KMS-11 (cell line): ENCODE measurements at regions not wholly inside any gene's neighbourhood (a gene's known extent, or its start where the extent isn't known, plus 50 kb on each side); places are given as distances from the start of the nearest gene placed in this dataset.

Experiments
- H2AFZ ChIP-seq: fragments of 200-600 bp; sonication (generic); 2 replicates; pipeline ENCODE4 v1.6.1; 2016; ENCODE audit warnings: antibody characterized with exemption, mixed run types, low read depth
- H3K27ac ChIP-seq: fragments of 200-600 bp; sonication (generic); 2 replicates; pipeline ENCODE4 v1.6.1; 2016; ENCODE audit warnings: mild to moderate bottlenecking, mixed run types
- H3K27me3 ChIP-seq: fragments of 200-600 bp; sonication (generic); 2 replicates; pipeline ENCODE4 v1.6.1; 2017; ENCODE audit warnings: mild to moderate bottlenecking, low read depth, mixed run types, moderate library complexity; ENCODE audit not compliant: insufficient read depth
- H3K36me3 ChIP-seq: fragments of 200-600 bp; sonication (generic); 2 replicates; pipeline ENCODE4 v1.6.1; 2017; ENCODE audit warnings: mild to moderate bottlenecking, mixed run types; ENCODE audit not compliant: insufficient read depth
- H3K4me1 ChIP-seq: fragments of 200-600 bp; sonication (generic); 2 replicates; pipeline ENCODE4 v1.6.1; 2016; ENCODE audit warnings: mild to moderate bottlenecking, low read depth, mixed run types; ENCODE audit not compliant: poor library complexity, severe bottlenecking
- H3K4me2 ChIP-seq: fragments of 200-600 bp; sonication (generic); 2 replicates; pipeline ENCODE4 v1.7.0; 2016; ENCODE audit warnings: mild to moderate bottlenecking, mixed run types
- H3K4me3 ChIP-seq: fragments of 200-600 bp; sonication (generic); IDR thresholded peaks from 2 replicates; pipeline ENCODE4 v1.6.1; 2017; ENCODE audit warnings: low read depth, low read length, mixed read lengths; ENCODE audit not compliant: insufficient read depth
- H3K79me2 ChIP-seq: fragments of 200-600 bp; sonication (generic); 2 replicates; pipeline ENCODE4 v1.6.1; 2016; ENCODE audit warnings: low read depth, mixed run types; ENCODE audit not compliant: insufficient read depth
- H3K9ac ChIP-seq: fragments of 200-600 bp; sonication (generic); 2 replicates; pipeline ENCODE4 v1.6.1; 2016; ENCODE audit warnings: mild to moderate bottlenecking, mixed run types
- H4K20me1 ChIP-seq: fragments of 200-600 bp; sonication (generic); 2 replicates; pipeline ENCODE4 v1.6.1; 2016; ENCODE audit warnings: mild to moderate bottlenecking, mixed run types; ENCODE audit not compliant: insufficient read depth
- CTCF ChIP-seq: fragments of 200-600 bp; sonication (generic); conservative IDR thresholded peaks from 2 replicates; pipeline ENCODE4 v1.6.1; 2017; ENCODE audit warnings: low read depth, mild to moderate bottlenecking, antibody characterized with exemption, low read length, moderate library complexity, mixed read lengths

GRCh38 chr2:134079373-134079772, 174.5 kb upstream of the MGAT5 start:
- no peaks in the 10 kb centered on the region for H3K27me3 ChIP-seq
- no peak overlapping the region for H2AFZ ChIP-seq
- H3K4me3 ChIP-seq, result no peak overlapping the region
- no peaks in the 10 kb centered on the region for H3K36me3 ChIP-seq
- H3K4me1 ChIP-seq, result no peaks in the 10 kb centered on the region
- no peaks in the 10 kb centered on the region for H4K20me1 ChIP-seq
- H3K79me2 ChIP-seq, result no peaks in the 10 kb centered on the region
- H3K4me2 ChIP-seq, result no peak overlapping the region
- no peak overlapping the region for H3K9ac ChIP-seq
- no peak overlapping the region for H3K27ac ChIP-seq
- TF ChIP-seq CTCF, result no peak

- Histone ChIP-seq H3K27ac (no peak overlapping the region), H4K20me1 (no peaks in the 10 kb centered on the region), H3K27me3 (no peaks in the 10 kb centered on the region), H3K36me3 (no peaks in the 10 kb centered on the region), H3K4me3 (no peak overlapping the region), H3K4me1 (no peaks in the 10 kb centered on the region), H3K9ac (no peak overlapping the region), H3K4me2 (no peak overlapping the region), H3K79me2 (no peaks in the 10 kb centered on the region), H2AFZ (no peak overlapping the region)
- no peak for TF ChIP-seq CTCF
Observed at GRCh38 chr2:134080386-134081089, 173.3 kb upstream of the MGAT5 start.

GRCh38 chr2:134081238-134081938, 172.5 kb upstream of the MGAT5 start:
- no peak overlapping the region for H3K9ac ChIP-seq
- no peak overlapping the region for H3K4me3 ChIP-seq
- H3K27ac ChIP-seq, result no peak overlapping the region
- no peak overlapping the region for H2AFZ ChIP-seq
- no peaks in the 10 kb centered on the region for H3K27me3 ChIP-seq
- H3K79me2 ChIP-seq, result no peaks in the 10 kb centered on the region
- H4K20me1 ChIP-seq, result no peaks in the 10 kb centered on the region
- TF ChIP-seq CTCF, result no peak
- no peak overlapping the region for H3K4me2 ChIP-seq
- no peaks in the 10 kb centered on the region for H3K36me3 ChIP-seq
- H3K4me1 ChIP-seq, result no peaks in the 10 kb centered on the region

GRCh38 chr2:134083548-134083947, 170.3 kb upstream of the MGAT5 start:
- no peak overlapping the region for H3K9ac ChIP-seq
- H4K20me1 ChIP-seq, result no peaks in the 10 kb centered on the region
- H3K27me3 ChIP-seq, result no peaks in the 10 kb centered on the region
- no peak overlapping the region for H3K4me3 ChIP-seq
- no peaks in the 10 kb centered on the region for H3K4me1 ChIP-seq
- H2AFZ ChIP-seq, result no peak overlapping the region
- no peak for TF ChIP-seq CTCF
- H3K36me3 ChIP-seq, result no peaks in the 10 kb centered on the region
- no peaks in the 10 kb centered on the region for H3K79me2 ChIP-seq
- H3K4me2 ChIP-seq, result no peak overlapping the region
- no peak overlapping the region for H3K27ac ChIP-seq
